NCI-H128 (cell line): ENCODE measurements at regions not wholly inside any gene's neighbourhood (a gene's known extent, or its start where the extent isn't known, plus 50 kb on each side); places are given as distances from the start of the nearest gene placed in this dataset.

ENCODE experiments used
- DNase-seq: peaks from one replicate; lab custom pipeline; 2025; ENCODE audit not compliant: unreplicated experiment; lab: John Stamatoyannopoulos, UW

DNA sequence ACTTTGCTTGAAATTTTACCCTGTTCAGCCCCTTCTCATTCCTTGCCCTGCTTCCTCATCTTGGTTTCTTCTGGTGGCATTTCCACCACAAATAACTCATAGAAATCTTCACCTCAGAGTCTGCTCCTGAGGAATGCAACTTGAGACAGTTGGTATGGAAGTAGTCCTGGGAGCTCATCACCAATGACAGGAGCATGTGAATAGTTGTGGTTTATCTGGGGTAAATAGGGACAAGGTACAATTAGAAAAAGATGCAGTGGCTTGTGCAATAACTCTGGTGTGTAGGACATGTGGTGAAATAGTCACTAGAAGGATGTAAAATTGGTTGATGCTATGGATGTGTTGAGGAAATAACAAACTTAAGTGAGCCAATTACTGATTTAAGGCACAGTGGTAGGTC lies 72.7 kb upstream of the CHRNA7 start:
- DNase-seq, result no peak

- no peak for DNase-seq
These were observed 65.6 kb upstream of the CHRNA7 start for GRCh38 chr15:31964586-31965307.

DNA sequence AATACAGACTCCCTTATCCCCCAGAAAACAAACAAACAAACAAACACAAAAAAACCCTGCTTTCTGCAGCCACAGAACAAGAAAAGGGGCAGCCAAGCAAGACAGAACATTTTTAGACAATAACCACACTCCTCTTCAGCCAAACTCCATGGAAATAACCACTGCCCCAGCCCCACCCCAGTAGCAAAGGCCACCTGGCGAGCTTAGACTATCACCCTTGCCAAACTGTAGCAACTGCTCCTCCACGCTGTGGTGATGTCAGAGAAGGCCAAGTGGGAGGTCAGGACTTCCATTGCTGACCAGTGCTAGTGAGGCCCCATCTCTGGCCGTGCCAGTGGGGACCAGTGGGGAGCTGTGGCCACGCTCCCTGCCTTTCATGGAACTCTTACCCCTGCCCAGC lies 60.3 kb upstream of the CHRNA7 start:
- DNase-seq, result no peak

DNA sequence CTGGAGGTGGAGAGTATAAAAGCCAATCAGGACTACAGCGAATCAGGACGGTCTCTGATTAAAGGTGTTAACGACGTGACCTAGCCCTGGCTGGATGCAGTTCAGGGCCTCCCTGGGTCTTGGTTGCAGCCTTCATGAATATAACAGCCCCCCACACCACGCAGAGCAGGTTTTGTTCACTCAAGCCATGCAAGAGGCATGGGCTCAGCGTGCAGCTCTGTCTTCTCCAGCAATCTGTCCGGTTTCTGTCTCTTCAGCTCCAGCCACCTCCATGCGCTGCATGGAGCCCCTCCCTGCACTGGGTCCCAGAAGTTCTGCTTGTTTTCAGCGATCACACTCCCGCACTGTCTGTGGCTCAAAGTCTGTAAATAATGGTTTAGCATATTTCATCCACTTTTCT lies 57.1 kb upstream of the CHRNA7 start:
- no peak for DNase-seq

- DNase-seq, result no peak
These were observed 56.0 kb upstream of the CHRNA7 start for GRCh38 chr15:31974154-31974794.

DNA sequence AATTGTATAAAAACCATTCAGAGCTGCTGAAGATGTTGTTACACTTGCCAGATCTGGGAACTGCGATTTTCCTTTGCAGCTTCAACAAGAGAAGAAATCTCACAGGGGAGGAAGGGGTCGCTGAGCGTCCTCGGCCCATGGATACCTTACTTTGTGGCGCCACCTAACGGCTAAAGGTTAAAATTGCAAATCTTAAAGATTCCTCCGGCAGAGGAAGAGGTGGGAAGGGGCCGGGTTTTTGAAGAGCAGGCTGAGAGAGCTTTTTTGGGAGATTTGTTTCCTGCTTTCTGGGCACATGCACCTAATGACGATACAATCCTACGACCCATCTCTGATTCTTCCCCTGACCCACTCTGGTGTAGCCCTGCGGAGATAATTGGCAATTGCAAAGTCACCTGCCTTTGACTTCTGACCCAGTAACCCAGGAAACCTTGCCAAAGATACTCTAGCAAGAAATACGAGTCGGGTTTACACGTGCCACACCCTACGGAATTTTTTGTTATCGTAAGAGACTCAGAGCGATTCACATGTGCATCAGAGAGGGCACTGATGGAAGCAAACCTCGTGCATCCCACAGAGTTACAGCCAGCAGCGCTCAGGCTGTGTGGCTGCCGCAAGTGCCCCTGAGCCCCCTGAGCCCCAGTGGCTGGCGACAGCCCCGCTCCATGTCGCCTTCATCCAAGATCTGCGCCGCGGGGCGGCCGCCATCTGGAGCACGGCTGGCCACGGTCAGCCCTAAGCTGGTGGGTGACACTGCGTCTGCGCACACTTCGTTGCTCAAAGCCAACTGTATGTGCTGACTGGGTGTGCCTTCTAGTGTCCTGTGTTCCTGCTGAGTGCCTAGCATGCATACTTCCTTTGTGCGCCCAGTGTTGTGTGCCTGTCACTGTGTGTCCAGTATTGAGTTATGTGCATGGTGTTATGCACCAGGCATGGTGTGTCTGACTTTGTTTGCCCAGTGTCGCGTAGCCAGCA lies 55.2 kb upstream of the CHRNA7 start:
- peak; percentile 40 for DNase-seq

DNA sequence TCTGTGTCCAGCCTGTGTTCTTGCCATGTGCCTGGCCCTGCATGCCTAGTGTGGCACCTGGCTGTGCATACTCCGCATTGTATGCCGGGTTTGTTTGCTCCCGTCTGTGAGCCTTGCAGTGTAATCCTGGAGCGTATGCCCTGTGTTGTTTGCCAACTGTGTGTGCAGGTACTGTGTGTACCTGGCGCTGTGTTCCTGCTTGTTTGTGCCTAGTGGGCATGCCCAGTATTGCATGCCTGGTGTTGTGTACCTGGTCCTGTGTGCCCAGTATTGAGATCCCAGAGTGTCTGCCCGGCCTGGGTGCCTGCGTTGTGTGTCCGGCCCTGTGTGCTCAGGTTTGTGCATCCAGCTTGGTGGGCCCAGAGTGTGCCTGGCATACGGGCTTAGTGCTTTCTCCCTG lies 54.5 kb upstream of the CHRNA7 start:
- DNase-seq, result no peak

GRCh38 chr15:31977138-31977537 lies 53.2 kb upstream of the CHRNA7 start:
- no peak for DNase-seq

DNA sequence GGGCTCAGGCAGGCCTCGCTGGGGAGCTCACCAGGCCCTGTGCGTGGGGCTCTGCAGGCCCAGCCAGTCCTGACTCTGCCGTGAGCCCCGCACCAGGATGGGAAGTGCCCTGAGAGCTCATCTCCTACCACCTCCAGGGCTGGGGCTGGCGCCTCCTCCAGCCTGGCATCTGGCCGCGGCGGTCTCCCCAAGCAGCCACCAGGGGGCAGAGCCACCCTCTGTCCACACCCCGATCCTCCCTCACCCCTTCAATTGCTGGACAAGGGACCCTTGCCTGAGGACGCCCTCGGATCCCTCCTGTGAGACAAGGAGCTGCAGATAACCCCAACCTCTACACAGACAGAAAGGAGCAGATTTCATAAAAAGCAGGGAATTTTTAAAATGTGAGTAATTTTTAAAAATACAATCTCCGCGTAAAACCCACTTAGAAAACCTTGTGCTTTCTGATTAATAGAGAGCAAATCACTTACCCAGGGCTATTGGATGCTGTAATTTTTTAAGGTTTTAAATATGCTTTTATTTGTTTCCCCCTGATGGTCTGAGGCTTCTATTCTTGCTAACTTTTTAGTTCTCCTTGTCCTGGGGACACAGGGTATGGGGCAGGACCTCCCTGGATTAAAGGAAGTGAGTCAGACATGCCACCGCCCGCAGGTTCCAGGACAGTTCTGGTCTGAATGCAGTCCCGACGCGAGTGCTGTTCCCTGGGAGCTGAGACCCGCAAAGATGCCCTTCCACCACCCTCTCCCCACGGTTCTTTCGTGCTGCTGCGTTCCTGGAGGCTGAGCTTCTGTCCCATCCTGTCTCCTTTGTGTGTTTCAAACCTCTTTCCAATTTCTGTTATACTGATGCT lies 52.3 kb upstream of the CHRNA7 start:
- peak; percentile 4 for DNase-seq
